Kidney (tissue), 13 donors: ENCODE measurements at regions not wholly inside any gene's neighbourhood (a gene's known extent, or its start where the extent isn't known, plus 50 kb on each side); places are given as distances from the start of the nearest gene placed in this dataset.

Experiments used
- DNase-seq, 5 donors: peaks; one replicate each; pipeline ENCODE4 v3.0.0-alpha.2; 2013 to 2020
- FAIRE-seq: peaks from 2 replicates; lab custom pipeline; 2012; peaks lifted over from hg19 to GRCh38; lab: Jason Lieb, UNC
- H3K27ac ChIP-seq, 2 donors: one replicate each; pipeline ENCODE4 v1.7.0; 2013; ENCODE audit warnings: low read depth in 2 of 2, low read length in 2 of 2, inconsistent platforms in 1 of 2
- H3K27me3 ChIP-seq: one replicate; pipeline ENCODE4 v1.7.1; 2013; ENCODE audit warnings: low read length, inconsistent platforms; ENCODE audit not compliant: control insufficient read depth, insufficient read depth
- H3K36me3 ChIP-seq, 3 donors: one replicate each; pipeline versions ENCODE4 v1.7.0 to v1.7.1; 2013; ENCODE audit warnings: low read length in 3 of 3, control low read depth in 1 of 3, inconsistent platforms in 1 of 3; ENCODE audit not compliant: insufficient read depth in 3 of 3, control insufficient read depth in 2 of 3
- H3K4me1 ChIP-seq, 3 donors: one replicate each; pipeline versions ENCODE4 v1.7.0 to v1.7.1; 2013; ENCODE audit warnings: low read length in 3 of 3, inconsistent platforms in 1 of 3, low read depth in 1 of 3; ENCODE audit not compliant: control insufficient read depth in 2 of 3, insufficient read depth in 2 of 3
- H3K4me3 ChIP-seq, 3 donors: one replicate each; pipeline versions ENCODE4 v1.7.0 to v1.8.1; 2013; ENCODE audit warnings: low read length in 3 of 3, control low read depth in 1 of 3, inconsistent platforms in 1 of 3
- H3K9ac ChIP-seq, 3 donors: one replicate each; pipeline versions ENCODE4 v1.7.0 to v1.7.1; 2013; ENCODE audit warnings: low read length in 3 of 3, control low read depth in 1 of 3, inconsistent platforms in 1 of 3
- H3K9me3 ChIP-seq, 3 donors: one replicate each; pipeline versions ENCODE4 v1.7.0 to v1.7.1; 2013; ENCODE audit warnings: low read length in 3 of 3, control low read depth in 1 of 3, inconsistent platforms in 1 of 3; ENCODE audit not compliant: control insufficient read depth in 2 of 3, insufficient read depth in 1 of 3
- CTCF ChIP-seq: IDR thresholded peaks from 3 replicates; pipeline ENCODE4 v1.5.1; 2012; ENCODE audit warnings: mild to moderate bottlenecking, moderate library complexity, borderline replicate concordance; ENCODE audit not compliant: insufficient read depth; ENCODE audit errors: extremely low read depth
- intact Hi-C: fragments of 100-400 bp; cut with DNase I; formaldehyde crosslinking; loops from one replicate; pipeline ENCODE4 v1.11.1; 2022
- donor health status: control.
- donor health status: control.
- donor health status: control.
- donor health status: control.
- donor health status: control.
- donor health status: DM: yes; HTN: yes; CAD: no.
- donor health status: Normal renal cell carcinoma (clear cell type).

DNA sequence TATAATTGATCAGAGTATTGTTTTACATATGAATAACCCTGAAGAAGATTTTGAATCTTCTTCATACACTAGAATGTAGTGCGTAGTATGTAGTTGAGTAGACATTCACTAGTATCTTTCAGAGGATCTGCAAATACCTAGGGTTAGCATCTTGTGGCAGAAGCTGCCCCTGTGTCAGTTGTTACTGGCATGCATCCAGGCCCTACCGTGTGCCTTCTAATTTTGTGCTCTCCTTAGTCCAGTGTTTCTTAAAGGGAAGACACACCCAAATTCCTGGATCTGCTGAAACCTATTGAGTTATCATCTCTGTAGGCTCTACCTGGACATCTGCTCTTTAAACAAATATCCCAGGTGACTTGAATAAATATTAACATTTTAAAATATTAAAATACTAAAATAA, 99.7 kb upstream of the SERTAD2 start:
- Histone ChIP-seq H3K36me3 (no peaks in the 10 kb centered on the region), H3K9me3 (no peaks in the 10 kb centered on the region), H3K27ac (no peak overlapping the region), H3K4me3 (no peak overlapping the region), H3K9ac (no peak overlapping the region), H3K4me1 (peaks cover 3 to 11% (median 5%) of the 10 kb centered on the region in 3 donors), H3K27me3 (no peaks in the 10 kb centered on the region)
- TF ChIP-seq CTCF: no peak
- no peak for FAIRE-seq
- no peak for DNase-seq
- intact Hi-C loops: no loop called here

DNA sequence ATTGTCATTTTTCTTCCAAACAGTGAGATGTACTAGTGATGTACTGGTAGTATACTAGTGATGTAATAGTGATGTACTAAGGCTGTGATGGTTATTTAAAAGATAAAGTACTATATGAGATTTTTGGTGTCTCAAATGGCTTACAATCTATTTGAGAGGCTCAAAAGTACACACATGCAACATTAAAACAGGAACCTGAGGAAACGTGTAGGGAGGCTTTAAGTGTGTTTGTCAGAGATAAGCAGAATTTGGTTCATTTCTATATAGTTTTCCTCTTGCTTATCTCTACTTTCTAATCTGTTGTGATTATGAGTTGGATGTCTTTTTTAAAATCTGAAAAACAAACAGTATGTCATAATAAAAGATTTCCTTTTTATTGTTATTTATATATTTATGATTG, 100.9 kb upstream of the SERTAD2 start:
- no peak overlapping the region for H3K9ac ChIP-seq
- no peaks in the 10 kb centered on the region for H3K27me3 ChIP-seq
- intact Hi-C loops: no loop called here
- DNase-seq (no peak), FAIRE-seq (no peak)
- no peak overlapping the region for H3K27ac ChIP-seq
- H3K36me3 ChIP-seq: no peaks in the 10 kb centered on the region
- no peak overlapping the region for H3K4me3 ChIP-seq
- TF ChIP-seq CTCF: no peak
- no peaks in the 10 kb centered on the region for H3K9me3 ChIP-seq
- peaks cover under 1 to 2% (median 1%) of the 10 kb centered on the region in 3 donors for H3K4me1 ChIP-seq

DNA sequence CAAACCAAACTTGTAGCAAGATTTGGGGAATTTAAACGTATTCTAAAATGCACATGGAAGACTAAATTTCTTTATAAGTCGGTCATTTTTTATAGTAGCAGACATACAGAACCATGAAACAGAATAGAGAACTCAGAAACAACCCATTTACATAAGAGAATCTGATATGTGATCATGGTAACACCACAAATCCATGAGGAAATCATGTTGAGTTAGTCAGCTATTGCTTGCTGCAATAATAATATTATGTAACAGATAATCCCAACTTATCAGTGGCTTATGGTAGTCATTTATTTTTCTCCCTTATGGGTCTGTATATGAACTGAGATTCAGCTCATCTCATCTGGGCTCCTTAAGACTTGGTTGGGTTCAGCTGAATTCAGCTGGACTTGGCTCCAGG, 103.4 kb upstream of the SERTAD2 start:
- H3K27me3 ChIP-seq: no peaks in the 10 kb centered on the region
- TF ChIP-seq CTCF: no peak
- H3K4me1 ChIP-seq: peaks cover 0 to under 1% (median 0%) of the 10 kb centered on the region in 3 donors
- H3K9ac ChIP-seq: no peak overlapping the region
- FAIRE-seq (no peak), DNase-seq (no peak)
- H3K27ac ChIP-seq: no peak overlapping the region
- no peaks in the 10 kb centered on the region for H3K36me3 ChIP-seq
- H3K4me3 ChIP-seq: no peak overlapping the region
- H3K9me3 ChIP-seq: no peaks in the 10 kb centered on the region
- intact Hi-C loops: no loop called here

DNA sequence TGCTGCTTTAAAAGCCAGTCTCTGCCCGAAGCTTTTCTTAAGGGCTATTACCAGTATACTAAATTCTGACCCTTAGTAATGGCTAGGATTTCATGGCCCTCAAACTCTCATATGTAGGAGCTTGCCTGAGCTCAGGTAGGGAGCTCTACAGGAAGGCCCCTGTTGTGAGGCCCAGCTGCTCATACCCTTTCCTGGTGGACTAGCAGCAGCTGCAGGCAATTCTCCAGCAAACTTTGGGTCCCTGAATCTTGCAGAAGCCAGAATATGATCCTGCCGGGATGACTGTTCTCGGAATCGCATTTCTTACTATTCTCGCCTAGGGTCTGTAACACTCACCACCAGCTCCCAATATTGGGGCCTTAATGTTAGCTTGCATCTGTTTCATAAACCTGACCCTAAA, 106.4 kb upstream of the SERTAD2 start:
- H3K9me3 ChIP-seq: no peaks in the 10 kb centered on the region
- no peaks in the 10 kb centered on the region for H3K36me3 ChIP-seq
- H3K4me3 ChIP-seq: no peak overlapping the region
- DNase-seq: peak in 2 of 5 donors; percentile 8 to 24
- no peak for FAIRE-seq
- TF ChIP-seq CTCF: no peak
- H3K27me3 ChIP-seq: no peaks in the 10 kb centered on the region
- H3K4me1 ChIP-seq: no peaks in the 10 kb centered on the region
- intact Hi-C loops: no loop called here
- H3K9ac ChIP-seq: no peak overlapping the region
- H3K27ac ChIP-seq: no peak overlapping the region
